Esophagus squamous epithelium (tissue), 4 donors: ENCODE measurements at regions not wholly inside any gene's neighbourhood (a gene's known extent, or its start where the extent isn't known, plus 50 kb on each side); places are given as distances from the start of the nearest gene placed in this dataset.

Experiments used
- POLR2A ChIP-seq, 4 donors: fragments of 450-650 bp; IDR thresholded peaks; one replicate each; pipeline ENCODE4 v1.6.1; 2017; ENCODE audit warnings: antibody characterized with exemption in 4 of 4, mild to moderate bottlenecking in 4 of 4, moderate library complexity in 3 of 4
- TF ChIP-seq, protein P1 (sequence below), 6 experiments: fragments of 450-650 bp in 4 of 6; fragments of 200-600 bp in 2 of 6; sonication (generic) in 2 of 6; IDR thresholded peaks; one replicate each; pipeline ENCODE4 v1.5.1; 2016 to 2019; ENCODE audit warnings: antibody characterized with exemption in 6 of 6, mild to moderate bottlenecking in 4 of 6, moderate library complexity in 4 of 6

DNA sequence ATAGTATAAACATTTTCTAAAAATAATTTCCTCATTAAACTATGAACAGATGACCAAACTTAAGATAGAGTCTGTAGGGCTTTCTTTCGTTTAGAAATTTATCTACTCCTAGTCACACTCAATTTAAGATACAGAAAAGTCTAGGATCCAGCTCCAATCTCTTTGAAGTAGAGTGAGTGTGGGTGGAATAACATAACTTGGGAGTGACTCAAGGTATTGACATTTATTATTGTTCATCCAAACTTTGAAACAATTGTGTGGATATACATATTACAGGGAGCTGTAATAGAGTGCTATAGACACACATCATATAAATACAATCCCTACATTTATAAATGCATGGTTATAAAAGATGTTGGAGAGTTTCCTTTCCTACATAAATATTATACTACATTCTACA lies 715.2 kb upstream of the MANEA start:
- TF ChIP-seq, protein P1, sequence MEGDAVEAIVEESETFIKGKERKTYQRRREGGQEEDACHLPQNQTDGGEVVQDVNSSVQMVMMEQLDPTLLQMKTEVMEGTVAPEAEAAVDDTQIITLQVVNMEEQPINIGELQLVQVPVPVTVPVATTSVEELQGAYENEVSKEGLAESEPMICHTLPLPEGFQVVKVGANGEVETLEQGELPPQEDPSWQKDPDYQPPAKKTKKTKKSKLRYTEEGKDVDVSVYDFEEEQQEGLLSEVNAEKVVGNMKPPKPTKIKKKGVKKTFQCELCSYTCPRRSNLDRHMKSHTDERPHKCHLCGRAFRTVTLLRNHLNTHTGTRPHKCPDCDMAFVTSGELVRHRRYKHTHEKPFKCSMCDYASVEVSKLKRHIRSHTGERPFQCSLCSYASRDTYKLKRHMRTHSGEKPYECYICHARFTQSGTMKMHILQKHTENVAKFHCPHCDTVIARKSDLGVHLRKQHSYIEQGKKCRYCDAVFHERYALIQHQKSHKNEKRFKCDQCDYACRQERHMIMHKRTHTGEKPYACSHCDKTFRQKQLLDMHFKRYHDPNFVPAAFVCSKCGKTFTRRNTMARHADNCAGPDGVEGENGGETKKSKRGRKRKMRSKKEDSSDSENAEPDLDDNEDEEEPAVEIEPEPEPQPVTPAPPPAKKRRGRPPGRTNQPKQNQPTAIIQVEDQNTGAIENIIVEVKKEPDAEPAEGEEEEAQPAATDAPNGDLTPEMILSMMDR (IDR thresholded peaks at IDR 0.05) = no peak
- no peak for TF ChIP-seq POLR2A (IDR thresholded peaks at IDR 0.05)
